Inferior parietal cortex (tissue), 1 donor: ENCODE measurements at regions not wholly inside any gene's neighbourhood (a gene's known extent, or its start where the extent isn't known, plus 50 kb on each side); places are given as distances from the start of the nearest gene placed in this dataset.
"Not testable (repeated sequence)": the region's sequence is repeated elsewhere in the genome, so short reads cannot be mapped to it uniquely, and the experiment has no call there.

ENCODE experiments used
- DNase-seq: peaks from one replicate; pipeline ENCODE4 v3.0.0-alpha.2; 2016; ENCODE audit errors: extremely low spot score

GRCh38 chr12:113573148-113573547 is 101.5 kb upstream of the LHX5 start:
- DNase-seq, result no peak

- no peak for DNase-seq
Observed at GRCh38 chr12:113571713-113572112, 100.0 kb upstream of the LHX5 start.

- no peak for DNase-seq
Observed at GRCh38 chr12:113569806-113570205, 98.1 kb upstream of the LHX5 start.

- DNase-seq, result no peak
Observed at GRCh38 chr12:113568021-113568420, 96.3 kb upstream of the LHX5 start.

GRCh38 chr12:113565368-113565767 is 93.7 kb upstream of the LHX5 start:
- no peak for DNase-seq

- DNase-seq, result no peak
Observed at GRCh38 chr12:113561068-113561780, 89.6 kb upstream of the LHX5 start.

GRCh38 chr12:113559466-113559865 is 87.8 kb upstream of the LHX5 start:
- DNase-seq, result no peak

GRCh38 chr12:113555226-113555625 is 83.6 kb upstream of the LHX5 start:
- DNase-seq, result no peak

GRCh38 chr12:113552760-113553159 is 81.1 kb upstream of the LHX5 start:
- no peak for DNase-seq

GRCh38 chr12:113551563-113551962 is 79.9 kb upstream of the LHX5 start:
- DNase-seq, result no peak

- no peak for DNase-seq
Observed at GRCh38 chr12:113548467-113548866, 76.8 kb upstream of the LHX5 start.

- DNase-seq, result no peak
Observed at GRCh38 chr12:113546916-113547863, 75.5 kb upstream of the LHX5 start.

GRCh38 chr12:113537751-113538087 is 66.0 kb upstream of the LHX5 start:
- no peak for DNase-seq

- DNase-seq, result no peak
Observed at GRCh38 chr12:113537046-113537750, 65.5 kb upstream of the LHX5 start.

- no peak for DNase-seq
Observed at GRCh38 chr12:113535100-113535499, 63.4 kb upstream of the LHX5 start.

- DNase-seq, result no peak
Observed at GRCh38 chr12:113534555-113534954, 62.9 kb upstream of the LHX5 start.

- DNase-seq, result no peak
Observed at GRCh38 chr12:113533842-113534375, 62.2 kb upstream of the LHX5 start.

- DNase-seq, result no peak
Observed at GRCh38 chr12:113532292-113532691, 60.6 kb upstream of the LHX5 start.

- DNase-seq, result not testable (repeated sequence)
Observed at GRCh38 chr12:113531073-113531472, 59.4 kb upstream of the LHX5 start.

GRCh38 chr12:113528606-113529293 is 57.1 kb upstream of the LHX5 start:
- DNase-seq, result no peak

- DNase-seq, result no peak
Observed at GRCh38 chr12:113525066-113525465, 53.4 kb upstream of the LHX5 start.

- no peak for DNase-seq
Observed at GRCh38 chr12:113524495-113524894, 52.8 kb upstream of the LHX5 start.
